ENCODE measurements at regions not wholly inside any gene's neighbourhood (a gene's known extent, or its start where the extent isn't known, plus 50 kb on each side); places are given as distances from the start of the nearest gene placed in this dataset.
"Not testable (repeated sequence)": the region's sequence is repeated elsewhere in the genome, so short reads cannot be mapped to it uniquely, and the experiment has no call there.

DNA sequence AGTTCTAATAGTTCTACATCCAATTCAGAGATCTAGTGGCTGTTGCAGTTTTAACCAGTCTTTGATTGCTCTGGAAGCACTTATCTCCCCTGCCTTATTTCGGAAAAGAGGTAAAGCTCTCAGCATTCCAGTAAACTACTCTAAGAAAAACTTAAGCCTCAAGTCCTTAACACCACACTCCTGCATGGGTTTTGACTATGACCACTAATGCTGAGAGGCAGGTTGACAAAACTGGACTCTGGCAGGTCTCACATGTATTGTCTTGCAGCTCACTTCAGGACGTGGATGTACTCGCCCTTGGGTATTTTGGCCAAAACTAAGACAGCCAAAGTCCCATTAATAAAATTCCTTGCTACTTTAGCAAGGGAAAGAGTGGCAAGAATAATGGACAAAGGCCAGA is 405.9 kb upstream of the GRM7 start:
- DNase-seq = no peak

DNA sequence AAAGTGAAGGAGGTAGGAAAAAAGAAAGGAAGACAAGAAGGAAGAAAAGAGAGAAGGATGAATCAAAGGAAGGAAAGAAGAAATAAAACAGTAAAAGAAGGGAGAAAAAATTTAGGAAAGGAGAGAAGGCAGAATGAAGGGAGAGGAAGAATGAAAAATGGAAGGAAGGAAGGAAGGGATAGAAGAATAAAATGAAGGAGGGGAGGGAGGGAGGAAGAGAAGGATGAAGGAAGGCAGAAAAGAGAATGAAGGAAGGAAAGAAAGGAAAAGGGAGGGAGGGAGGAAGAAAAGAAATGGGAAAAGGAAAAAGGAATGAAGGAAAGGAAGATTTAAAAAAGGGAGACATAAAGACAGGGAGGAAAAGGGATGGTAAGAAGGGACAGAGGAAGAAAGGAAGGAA is 393.7 kb upstream of the GRM7 start:
- no peak for DNase-seq

DNA sequence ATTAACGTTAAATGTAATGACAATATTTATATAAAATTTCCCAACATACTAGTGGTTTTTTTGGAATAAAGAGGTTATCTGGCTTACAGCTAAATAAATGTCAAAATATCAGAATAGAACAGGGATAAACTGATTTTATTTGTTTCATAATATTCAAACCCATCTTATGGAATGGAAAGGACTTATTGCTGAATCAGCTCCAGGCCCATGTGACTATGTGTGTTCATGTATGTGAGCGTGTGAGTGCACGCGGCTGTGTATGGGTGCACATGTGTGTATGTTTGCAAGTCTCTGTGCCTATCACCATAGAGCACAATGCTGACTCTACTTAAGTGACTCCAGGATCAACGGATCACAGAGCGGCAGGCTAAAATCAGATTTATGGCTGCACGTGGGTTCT is 392.3 kb upstream of the GRM7 start:
- no peak for DNase-seq

DNA sequence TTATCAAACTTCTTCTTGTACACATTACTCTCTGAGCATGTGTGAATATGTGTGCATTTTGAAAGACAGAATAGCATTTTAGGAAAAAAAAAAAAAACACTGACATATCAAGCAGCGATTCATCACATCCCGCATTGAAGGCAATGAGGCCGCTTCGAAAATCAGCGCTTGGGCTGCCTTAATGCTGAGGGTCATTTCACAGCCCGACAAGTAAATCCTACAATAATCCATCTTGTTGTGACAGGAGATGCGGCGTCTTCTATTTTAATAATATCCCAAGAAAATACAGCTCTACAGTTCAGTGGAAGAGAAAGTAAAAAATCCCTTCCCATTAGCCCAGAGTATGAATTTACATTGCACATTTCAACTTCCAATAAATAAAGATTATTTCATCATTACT is 389.2 kb upstream of the GRM7 start:
- DNase-seq = no peak

DNA sequence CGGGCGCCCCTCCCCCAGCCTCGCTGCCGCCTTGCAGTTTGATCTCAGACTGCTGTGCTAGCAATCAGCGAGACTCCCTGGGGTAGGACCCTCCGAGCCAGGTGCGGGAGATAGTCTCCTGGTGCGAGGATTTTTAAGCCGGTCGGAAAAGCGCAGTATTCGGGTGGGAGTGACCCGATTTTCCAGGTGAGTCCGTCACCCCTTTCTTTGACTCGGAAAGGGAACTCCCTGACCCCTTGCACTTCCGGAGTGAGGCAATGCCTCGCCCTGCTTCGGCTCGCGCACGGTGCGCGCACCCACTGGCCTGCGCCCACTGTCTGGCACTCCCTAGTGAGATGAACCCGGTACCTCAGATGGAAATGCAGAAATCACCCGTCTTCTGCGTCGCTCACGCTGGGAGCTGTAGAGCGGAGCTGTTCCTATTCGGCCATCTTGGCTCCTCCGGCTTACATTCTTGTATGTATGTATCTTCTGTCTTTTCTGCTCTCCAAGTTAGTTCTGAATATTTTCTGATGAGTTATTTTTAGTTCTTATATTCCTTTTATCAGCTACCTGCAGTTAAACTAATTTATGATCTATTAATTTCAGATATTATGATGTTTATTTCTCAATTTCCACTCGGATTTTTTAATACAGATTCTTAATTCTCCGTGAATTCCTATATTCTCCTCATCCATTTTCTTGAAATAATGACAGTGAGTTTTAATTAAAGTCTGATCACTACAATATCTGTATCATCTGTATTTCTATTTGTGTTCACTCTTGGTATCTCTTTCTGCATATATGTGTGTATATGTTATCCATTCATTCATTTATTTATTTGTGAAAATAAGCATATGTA is 370.2 kb upstream of the GRM7 start:
- DNase-seq = not testable (repeated sequence)

DNA sequence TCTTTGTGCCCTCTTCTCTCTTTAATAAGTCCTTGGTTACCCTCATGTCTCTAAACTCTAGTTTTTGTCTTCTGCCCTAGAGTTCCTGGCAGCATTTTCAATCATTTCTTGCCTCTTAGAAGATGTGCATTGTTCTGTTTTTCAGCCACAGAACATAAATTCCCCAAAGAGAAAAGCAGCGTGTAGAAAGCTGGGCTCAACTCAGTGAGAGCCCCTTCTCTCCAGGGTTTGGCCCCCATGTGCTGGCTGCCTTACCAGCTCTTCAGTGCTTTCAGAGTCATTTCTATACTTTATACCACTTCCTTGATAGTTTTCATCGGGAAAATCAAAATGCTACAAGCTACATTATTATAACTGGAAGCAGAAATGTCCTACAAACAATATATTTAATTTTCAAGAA is 369.1 kb upstream of the GRM7 start:
- DNase-seq = no peak

DNA sequence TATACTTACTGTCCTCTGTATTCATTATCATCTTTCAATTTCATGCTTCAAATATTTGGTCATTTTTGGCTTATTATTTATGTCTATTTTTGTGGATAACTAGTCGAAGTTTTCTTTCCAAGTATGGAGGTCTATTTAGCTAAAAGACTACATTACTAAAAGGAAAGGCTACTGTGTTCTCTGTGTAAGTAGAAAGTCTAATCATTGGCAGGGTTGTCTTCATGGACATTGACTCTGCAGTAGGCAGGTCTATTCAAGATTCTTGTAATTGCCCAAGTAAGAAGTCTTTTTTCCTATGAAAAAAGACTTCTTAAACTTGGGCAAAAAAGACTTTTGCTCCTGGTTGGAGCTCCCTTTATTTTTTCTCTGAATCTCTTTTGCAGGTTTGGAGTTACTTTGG is 368.6 kb upstream of the GRM7 start:
- DNase-seq = no peak

DNA sequence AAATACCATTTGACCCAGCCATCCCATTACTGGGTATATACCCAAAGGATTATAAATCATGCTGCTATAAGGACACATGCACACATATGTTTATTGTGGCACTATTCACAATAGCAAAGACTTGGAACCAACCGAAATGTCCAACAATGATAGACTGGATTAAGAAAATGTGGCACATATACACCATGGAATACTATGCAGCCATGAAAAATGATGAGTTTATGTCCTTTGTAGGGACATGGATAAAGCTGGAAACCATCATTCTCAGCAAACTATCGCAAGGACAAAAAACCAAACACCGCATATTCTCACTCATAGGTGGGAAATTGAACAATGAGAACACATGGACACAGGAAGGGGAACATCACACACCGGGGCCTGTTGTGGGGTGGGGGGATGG is 362.0 kb upstream of the GRM7 start:
- not testable (repeated sequence) for DNase-seq

DNA sequence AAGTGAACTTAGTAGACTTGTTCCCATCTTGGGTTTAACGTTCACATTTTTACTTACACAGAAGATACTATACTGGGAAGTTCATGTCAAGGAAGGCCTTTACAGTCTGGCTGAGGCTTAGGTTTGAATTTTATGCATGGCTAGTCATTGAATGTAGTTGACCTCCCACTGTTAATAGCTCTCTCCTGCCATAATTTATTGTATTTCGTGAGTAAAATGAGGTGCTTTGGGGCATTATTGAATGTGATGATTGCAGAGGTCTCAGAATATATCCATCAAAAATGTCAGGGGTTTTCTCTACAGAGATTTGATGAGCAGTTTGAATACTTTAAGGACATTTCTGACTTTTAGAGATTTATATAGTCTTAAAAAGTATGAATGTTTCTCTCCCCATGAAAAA is 356.6 kb upstream of the GRM7 start:
- no peak for DNase-seq

DNA sequence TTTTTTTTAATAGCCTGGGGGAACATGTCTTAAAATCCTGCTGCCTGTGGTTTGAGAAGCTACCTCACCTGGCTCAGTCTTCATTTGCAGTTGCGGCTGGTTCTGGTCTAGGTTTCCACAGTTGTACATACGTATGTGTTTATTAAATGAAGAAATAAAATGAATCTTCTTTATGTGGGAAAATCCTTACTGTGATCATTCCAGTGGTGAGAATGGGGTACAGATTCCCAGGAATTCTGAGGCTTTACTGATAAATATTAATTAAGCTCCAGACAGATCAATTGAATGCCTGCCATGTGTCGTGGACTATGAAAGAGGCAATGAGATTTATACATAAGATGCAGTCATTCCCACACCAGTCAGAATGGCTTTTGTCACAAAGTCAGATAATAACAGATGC is 356.1 kb upstream of the GRM7 start:
- DNase-seq = no peak

DNA sequence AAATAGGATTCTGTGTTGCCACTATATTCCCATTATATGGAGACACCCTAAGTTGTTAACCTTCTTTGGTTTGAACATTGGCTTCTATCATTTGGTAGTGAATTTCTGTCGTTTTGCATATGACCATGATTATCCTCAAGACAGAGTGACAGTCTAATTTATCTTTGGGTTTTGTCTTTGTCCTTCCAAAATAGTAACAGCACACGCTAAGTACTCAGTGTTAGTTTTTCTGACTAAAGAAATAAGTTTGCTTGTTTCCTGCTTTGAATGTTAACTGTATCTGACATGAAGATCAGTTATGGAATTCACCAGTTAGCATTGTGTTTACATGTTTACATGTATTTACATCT is 352.5 kb upstream of the GRM7 start:
- DNase-seq = no peak

DNA sequence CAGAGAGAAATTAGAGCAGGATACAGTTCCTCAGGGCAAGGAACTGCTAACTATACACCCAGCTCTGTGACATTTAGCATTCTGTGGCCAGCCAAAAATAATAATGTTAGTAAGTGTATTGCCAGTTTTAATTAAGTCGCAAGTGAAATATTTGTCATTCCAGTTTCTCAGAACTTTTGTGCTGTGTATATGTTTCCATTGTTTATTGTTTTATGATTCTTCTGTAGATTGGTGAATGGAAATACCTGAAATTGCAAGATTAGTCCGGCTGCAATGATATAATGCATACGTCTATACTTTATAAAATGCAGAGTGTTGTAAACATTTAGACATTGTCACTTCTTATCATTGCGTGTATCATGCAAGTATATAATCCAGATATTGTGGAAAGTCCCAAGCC is 351.3 kb upstream of the GRM7 start:
- no peak for DNase-seq

DNA sequence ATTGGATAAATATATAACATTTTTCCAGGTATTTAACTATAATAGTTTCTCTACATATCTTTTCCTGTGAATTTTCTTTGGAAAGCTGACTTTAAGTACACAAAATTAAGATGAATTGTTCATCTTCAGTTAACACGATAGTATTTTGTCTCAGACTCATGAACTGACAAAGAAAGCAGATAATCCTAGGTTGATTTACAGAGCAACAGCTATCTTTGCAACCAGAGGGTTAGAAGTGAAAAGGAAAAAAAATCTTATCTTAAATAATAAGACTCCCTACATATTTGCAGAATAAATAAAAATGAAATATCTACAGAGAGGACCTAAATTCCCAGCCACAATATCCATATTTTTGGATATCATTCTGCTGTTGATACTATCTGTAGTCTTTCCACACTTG is 350.2 kb upstream of the GRM7 start:
- DNase-seq = no peak

DNA sequence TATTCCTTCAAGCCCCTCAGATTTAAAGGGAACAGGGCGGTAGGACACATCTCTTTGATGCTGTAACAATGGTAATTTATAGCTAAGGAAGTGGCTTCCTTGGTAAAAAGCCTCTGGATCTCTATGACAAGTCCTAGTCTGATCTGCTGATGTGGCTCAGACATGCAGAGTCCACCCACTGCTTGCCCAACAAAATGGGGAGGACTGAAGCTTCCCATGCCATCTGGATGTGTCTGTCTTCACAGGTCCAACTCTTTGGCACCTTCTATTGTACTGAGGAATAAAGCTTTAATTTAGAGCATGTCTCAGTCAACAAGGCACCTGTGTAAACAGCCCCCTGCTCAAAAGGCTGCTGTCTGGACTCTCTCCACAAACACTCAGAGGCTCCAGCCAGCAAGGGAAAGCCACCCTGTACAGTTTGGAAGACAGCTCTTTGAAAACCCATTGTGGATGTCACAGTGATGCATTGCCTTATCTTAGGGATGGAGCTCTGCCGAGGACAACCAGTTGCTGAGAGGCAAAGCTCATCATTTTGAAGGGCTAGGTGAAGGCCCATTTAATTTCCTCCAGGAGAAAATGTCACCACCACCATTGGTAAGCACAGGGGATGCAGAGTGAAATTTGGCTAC is 348.6 kb upstream of the GRM7 start:
- no peak for DNase-seq

DNA sequence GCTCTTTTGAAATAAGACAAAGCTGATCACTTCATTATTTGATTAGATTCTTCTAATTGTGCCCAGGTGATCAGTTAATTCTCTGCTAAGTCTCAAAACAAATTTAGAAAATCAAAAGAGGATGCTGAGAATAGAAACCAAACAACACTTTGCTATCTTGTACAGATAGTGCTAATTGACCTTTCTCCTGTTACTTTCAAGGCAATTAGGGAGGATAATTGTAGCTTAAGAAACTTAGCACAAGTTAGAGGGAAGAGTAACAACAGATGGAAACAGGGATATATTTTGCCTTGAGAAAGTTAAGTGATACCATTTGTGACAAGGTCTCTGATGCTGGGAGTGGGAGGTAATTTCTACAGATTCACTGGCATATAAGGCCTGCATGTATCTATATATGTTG is 344.8 kb upstream of the GRM7 start:
- DNase-seq = no peak

DNA sequence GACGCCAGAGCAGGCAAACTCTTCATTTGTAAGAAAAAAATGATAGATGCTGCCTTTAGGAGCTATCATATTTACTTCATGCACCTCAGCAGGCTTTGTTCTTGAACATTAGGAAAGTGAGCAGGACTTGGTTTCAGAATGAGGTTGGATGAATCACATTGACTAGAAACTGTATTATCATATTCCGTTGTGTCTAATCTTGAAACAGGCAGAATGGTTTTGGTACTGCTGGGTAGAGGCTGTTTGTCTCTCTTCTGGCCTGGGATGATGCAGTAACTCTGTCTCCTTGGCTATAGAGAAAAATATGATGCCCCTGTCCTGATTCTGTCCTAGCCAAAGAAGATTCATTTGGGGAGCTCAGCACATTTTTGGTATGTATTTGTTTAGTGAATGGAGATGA is 344.2 kb upstream of the GRM7 start:
- no peak for DNase-seq

DNA sequence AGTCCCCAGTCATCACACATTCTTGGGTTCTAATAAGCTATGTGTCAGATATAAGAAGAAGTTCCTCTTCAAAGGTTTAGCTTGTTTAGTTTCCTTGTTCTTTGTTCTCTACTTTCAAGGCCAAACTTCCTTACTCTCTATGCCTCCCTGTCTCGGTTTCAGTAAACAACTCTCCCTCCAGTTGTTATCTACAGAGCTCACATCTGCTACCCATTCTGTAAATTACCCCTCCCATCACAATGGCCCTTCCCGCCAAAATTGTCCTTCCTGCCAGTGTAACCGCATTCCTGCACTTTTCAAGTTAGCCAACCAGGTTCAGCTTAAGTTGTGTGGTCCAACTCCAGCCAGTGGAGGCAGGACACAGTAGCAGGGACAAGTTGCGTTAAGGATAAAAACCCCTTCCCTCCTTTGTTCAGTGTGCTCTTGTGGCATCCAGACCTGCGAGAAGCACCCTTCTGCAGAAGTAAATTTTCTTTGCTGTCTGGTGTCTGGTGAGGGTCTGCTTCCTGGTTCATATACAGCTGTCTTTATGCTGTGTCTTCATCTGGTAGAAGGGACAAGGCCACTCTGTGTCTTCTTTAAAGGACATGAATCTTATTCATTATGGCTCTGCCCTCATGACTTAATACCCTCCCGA is 342.1 kb upstream of the GRM7 start:
- no peak for DNase-seq

DNA sequence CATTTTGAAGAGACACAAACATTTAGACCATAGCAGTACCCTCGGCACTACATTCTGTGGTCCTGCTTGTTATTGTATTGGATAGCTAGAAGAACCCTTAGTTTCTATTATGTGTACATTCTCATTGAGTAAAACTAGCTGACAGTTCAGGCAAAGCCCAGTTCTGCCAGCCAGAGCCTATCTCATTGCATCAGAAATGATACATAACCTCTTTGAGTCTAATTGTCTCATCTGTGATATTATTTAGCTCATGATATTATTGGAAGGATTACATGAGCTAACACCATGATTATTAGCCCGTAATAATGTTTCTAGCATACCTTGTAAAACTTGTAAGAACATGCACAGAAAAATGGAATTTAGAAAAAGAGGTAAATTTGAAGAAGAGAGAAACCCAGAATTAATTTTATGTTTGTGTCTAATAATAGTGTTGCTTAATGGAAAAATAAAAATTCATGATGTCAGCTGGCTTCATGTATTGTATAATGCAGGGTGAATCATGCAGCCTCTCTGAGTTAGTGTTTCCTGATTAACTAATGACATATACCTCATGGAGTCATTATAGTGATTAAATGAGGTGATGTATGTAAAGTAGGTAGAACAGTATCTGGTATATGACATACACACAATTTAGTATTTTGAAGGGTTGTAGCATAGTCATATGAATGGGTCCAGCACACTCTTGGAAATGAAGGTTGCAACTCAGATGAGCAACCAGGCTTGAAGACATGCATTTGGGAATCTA is 339.4 kb upstream of the GRM7 start:
- DNase-seq = no peak

DNA sequence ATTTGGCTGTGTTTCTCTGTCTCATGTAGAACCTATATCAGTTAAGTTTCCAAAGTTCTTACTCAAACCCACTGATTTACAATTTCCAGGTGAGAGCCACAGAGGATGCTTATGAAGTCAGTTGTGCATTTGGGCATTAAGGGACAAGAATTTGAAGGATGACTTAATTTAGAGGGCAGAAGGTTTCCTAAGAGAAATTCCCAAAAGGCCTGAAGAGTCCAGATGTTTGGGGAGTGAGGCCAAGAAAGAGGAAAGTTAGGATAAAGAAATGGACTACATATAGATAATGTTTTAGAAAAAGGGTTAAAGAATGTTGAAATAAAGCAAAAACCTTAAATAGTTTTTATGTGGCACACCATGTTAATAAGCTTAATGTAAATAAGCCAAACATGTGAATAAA is 338.7 kb upstream of the GRM7 start:
- no peak for DNase-seq

DNA sequence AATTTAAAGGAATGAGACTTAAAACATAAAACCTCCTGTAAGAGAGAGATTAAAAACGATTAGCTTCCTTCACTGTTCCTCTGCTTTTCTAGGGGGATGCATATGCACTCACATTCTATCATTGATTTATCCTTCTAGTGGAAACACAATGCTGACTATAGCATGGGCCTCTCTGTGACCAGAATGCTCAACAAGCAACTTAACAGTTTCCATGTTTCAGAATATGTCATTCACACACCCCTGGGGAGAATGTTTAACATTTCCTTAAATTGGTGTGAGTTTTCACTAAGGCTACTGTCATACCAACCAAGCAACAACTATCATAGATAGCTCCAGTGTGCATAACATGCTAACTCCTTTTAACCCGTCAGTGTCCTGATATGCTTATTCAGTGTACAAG is 337.9 kb upstream of the GRM7 start:
- DNase-seq = no peak

DNA sequence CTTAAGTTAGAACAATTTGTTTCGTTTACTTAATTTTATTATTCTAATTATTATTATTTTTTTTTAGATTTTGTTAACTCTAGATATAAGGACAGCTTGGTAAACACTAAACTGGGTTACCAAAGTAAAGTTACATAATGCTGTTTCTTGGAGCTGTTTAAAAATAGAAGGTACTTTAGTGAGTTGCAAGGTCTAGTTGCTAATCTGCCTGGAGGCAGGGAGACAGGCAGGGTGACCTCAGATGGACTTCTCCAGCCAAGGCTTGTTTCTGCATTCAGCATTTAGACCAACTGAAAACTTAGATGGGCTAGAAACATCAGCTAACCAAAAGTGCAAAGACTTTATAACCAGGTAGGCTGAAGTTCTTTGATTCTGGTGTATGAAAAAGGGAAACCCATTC is 336.4 kb upstream of the GRM7 start:
- DNase-seq = no peak

DNA sequence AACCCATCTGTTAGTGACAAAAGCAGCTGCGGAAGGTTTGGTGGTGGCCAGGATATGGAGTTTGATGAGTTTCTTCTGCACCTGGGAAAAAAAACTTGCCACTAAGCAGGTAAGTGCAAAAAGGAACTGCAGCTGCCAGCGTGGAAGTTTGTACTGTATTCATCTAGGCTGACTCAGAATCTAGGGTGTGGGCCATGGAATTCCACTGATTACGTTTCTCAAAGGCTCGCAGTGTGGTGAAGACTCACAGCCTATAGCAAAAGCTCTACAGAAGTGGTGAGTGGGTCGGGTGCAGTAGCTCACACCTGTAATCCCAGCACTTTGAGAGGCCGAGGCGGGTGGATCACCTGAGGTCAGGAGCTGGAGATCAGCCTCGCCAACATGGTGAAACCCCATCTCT is 334.6 kb upstream of the GRM7 start:
- no peak for DNase-seq

DNA sequence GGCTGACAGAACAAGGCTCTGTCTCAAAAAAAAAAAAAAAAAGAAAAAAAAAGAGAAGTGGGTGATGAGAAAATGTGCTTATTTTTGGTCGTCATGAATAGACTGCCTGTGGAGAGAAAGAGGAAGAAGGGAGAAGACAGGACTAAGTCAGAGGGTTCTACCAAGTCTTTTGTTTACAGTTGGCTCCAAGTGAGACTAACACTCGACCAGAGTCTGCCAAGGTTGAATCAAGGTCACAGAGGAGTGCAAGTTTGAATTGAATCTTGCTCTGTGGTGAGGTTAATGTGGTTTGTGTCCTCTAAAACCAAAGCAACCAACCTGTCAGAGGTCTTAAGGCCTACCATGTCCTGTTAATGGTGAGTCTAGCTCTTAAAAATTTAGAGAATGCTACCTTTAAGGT is 334.1 kb upstream of the GRM7 start:
- DNase-seq = no peak

DNA sequence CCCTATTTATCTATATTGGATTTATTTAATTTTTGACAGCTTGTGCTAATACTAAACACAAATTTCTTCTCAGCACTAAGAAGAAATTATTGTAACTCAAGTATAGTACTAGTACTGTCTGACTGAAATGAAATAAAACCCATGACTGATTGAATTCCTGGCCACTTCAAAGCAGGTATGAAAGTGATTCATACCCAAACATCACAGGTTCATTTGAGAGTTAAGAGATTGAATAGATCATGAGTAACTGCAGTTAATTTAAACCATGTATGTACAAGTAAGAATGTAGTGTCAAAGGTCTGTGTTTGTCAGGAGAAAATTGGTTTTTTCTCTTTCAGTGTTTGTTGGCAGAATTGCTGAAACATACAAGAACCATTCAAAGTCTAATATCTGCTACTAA is 332.0 kb upstream of the GRM7 start:
- no peak for DNase-seq
